Fibroblast of the aortic adventitia (primary cell): ENCODE measurements at regions not wholly inside any gene's neighbourhood (a gene's known extent, or its start where the extent isn't known, plus 50 kb on each side); places are given as distances from the start of the nearest gene placed in this dataset.

Source experiments
- DNase-seq: peaks from one replicate; pipeline ENCODE4 v3.0.0-alpha.2; 2010; ENCODE audit warnings: low read depth
- H3K4me3 ChIP-seq: 2 replicates; pipeline ENCODE4 v1.5.1; 2011; ENCODE audit warnings: low read depth, mild to moderate bottlenecking, control low read depth, low read length, moderate library complexity
- CTCF ChIP-seq: IDR thresholded peaks from 2 replicates; pipeline ENCODE4 v1.5.1; 2011; ENCODE audit warnings: mild to moderate bottlenecking, low read length, control low read depth, inconsistent platforms; ENCODE audit not compliant: insufficient read depth

DNA sequence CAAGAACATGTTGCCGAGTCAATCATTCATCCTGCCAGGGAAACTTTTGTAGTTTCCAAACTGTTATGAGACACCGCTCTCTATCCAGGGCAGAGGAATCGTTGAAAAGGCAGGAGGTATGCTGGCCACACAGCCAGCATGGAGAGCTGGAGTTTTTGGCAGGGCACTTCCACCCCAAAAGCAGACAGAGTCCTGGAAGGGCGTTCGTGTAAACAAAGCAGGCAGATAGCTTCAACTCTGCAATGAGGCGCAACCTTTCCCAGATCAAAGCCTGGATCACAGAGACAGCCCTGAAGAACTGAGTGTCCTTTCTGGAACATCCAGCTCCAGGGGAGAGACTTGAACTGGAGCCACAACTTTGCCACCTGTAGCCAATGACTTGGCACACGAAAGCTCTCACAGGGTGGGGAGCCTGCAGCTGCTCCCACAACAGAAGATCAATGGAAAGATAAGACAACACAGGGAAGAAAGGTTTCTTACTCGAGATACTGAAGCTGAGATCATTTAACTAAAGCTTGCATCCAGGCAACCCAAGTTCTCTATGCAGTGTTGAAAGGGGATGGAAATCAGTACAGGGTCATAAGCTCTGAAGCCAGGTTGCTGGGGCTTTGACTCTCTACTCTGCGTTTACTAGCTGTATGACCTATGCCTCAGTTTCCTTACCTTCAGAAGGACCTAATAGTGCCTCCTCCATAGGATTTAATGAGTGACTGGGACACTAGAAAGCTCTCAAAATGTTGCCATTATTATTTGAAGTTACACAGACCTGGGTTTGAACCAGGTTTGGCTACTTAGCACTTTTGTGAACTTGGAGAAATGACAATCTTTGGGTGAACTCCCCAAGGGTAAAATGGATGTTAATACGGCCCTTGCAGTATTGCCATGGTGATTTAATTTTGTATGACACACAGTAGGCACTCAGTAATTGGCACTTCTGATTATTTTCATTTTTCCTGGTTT, 434.8 kb upstream of the NPVF start:
- no peak for DNase-seq
- no peak overlapping the region for H3K4me3 ChIP-seq
- TF ChIP-seq CTCF = no peak

DNA sequence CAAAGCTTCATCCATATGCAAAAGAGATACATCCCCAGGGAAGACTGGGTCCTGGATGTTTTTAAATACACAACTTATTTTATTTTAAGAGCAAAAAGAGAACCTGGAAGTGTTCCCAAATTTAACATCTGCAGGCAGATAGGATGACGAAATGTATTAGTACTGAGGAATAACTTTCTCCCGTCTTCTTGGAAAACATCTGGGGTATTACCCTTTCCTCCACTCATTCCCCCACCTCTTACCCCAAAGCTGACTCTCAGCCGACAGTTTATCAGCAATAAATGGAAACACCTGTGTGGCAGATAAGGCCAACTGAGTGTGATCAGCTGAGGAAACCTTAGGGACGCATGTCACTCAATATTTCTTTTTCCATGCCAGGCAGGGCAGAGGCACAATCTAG, 435.6 kb upstream of the NPVF start:
- DNase-seq = peak; percentile 4
- TF ChIP-seq CTCF = no peak

GRCh38 chr7:25664593-25664992, 436.3 kb upstream of the NPVF start:
- no peak for TF ChIP-seq CTCF
- DNase-seq = no peak
- H3K4me3 ChIP-seq = no peak overlapping the region

More for the DNA sequence above, 435.6 kb upstream of the NPVF start:
- H3K4me3 ChIP-seq = no peak overlapping the region

DNA sequence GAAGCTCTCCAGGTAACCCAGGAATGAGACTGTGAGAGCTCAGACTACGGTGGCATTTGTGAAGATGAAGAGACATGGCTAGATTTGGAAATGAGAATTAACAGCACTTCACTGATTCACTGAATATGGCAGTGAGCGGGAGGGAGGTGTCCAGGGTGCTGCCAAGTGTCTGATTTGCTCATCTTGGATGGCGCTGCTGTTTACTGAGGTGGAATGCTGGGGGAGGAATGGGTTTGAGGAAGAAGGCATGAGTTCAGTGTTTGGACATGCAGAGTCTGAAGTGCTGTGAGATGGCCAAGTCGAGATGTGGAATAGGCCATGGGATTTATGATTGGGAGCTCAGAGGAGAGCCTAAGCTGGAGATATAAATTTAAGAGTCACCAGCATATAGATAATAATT, 437.1 kb upstream of the NPVF start:
- no peak for DNase-seq
- TF ChIP-seq CTCF = no peak
- no peak overlapping the region for H3K4me3 ChIP-seq

GRCh38 chr7:25665903-25666670, 437.8 kb upstream of the NPVF start:
- DNase-seq = no peak
- TF ChIP-seq CTCF = no peak
- no peak overlapping the region for H3K4me3 ChIP-seq

DNA sequence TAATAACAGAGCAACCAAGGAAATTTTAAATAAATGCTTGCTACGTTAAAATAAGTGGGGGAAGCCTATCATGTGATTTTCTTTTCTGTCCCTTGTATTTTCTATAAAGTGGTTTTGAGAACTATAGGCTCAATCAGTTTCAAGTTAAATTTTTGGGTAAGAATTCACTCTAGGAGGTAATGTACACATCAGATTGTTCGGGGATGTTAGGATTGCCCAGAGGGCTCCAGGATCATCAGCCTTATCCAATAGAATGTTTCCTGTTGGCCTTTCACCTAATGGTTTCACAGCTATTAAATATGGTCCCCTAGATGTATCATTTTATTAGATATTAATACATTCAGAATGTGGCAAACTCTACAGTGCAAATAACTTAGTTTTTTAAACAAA, 438.4 kb upstream of the NPVF start:
- DNase-seq = no peak
- H3K4me3 ChIP-seq = no peak overlapping the region
- TF ChIP-seq CTCF = no peak
